ENCODE measurements at regions not wholly inside any gene's neighbourhood (a gene's known extent, or its start where the extent isn't known, plus 50 kb on each side); places are given as distances from the start of the nearest gene placed in this dataset.

GRCh38 chr6:164889980-164890379, 419.4 kb downstream of the C6orf118 start:
- TF ChIP-seq CSRNP3 (CRISPR knock-in tag; IDR thresholded peaks at IDR 0.05), result no peak
- TF ChIP-seq CSDC2 (CRISPR knock-in tag; IDR thresholded peaks at IDR 0.05), result no peak
- no peak for ATAC-seq

GRCh38 chr6:164887660-164888059, 421.7 kb downstream of the C6orf118 start:
- no peak for TF ChIP-seq BACH2 (CRISPR knock-in tag; IDR thresholded peaks at IDR 0.05; ENCODE audit: borderline replicate concordance)
- TF ChIP-seq ZNF70 (CRISPR knock-in tag; IDR thresholded peaks at IDR 0.05), result no peak
- no peak for TF ChIP-seq PATZ1 (CRISPR knock-in tag; IDR thresholded peaks at IDR 0.05; ENCODE audit: borderline replicate concordance)
- no peak for TF ChIP-seq RARB (CRISPR knock-in tag; IDR thresholded peaks at IDR 0.05)
- no peak for TF ChIP-seq TSHZ2 (CRISPR knock-in tag; IDR thresholded peaks at IDR 0.05)
- TF ChIP-seq CSDC2 (CRISPR knock-in tag; IDR thresholded peaks at IDR 0.05), result no peak
- no peak for TF ChIP-seq OSR1 (CRISPR knock-in tag; IDR thresholded peaks at IDR 0.05)
- TF ChIP-seq SNAI2 (CRISPR knock-in tag; IDR thresholded peaks at IDR 0.05), result no peak
- no peak for TF ChIP-seq ESRRG (CRISPR knock-in tag; IDR thresholded peaks at IDR 0.05)
- no peak for TF ChIP-seq ARNTL (CRISPR knock-in tag; IDR thresholded peaks at IDR 0.05; ENCODE audit: borderline replicate concordance, low read depth)
- no peak for TF ChIP-seq TCF4 (CRISPR knock-in tag; IDR thresholded peaks at IDR 0.05; ENCODE audit: borderline replicate concordance)
- no peak for TF ChIP-seq PPARA (CRISPR knock-in tag; IDR thresholded peaks at IDR 0.05; ENCODE audit: borderline replicate concordance)
- no peak for TF ChIP-seq POU6F1 (CRISPR knock-in tag; IDR thresholded peaks at IDR 0.05; ENCODE audit: borderline replicate concordance, low read depth)
- no peak for TF ChIP-seq TOX (CRISPR knock-in tag; IDR thresholded peaks at IDR 0.05; ENCODE audit: borderline replicate concordance)
- TF ChIP-seq ZFP3 (CRISPR knock-in tag; IDR thresholded peaks at IDR 0.05), result no peak
- no peak for TF ChIP-seq ISL1 (CRISPR knock-in tag; IDR thresholded peaks at IDR 0.05)

GRCh38 chr6:164882236-164882635, 427.2 kb downstream of the C6orf118 start:
- ATAC-seq, result no peak
- TF ChIP-seq GLIS3 (CRISPR knock-in tag; IDR thresholded peaks at IDR 0.05) (no peak), CSRNP3 (CRISPR knock-in tag; IDR thresholded peaks at IDR 0.05) (no peak), ARNTL (CRISPR knock-in tag; IDR thresholded peaks at IDR 0.05; ENCODE audit: borderline replicate concordance, low read depth) (no peak), OSR1 (CRISPR knock-in tag; IDR thresholded peaks at IDR 0.05) (no peak), POU6F1 (CRISPR knock-in tag; IDR thresholded peaks at IDR 0.05; ENCODE audit: borderline replicate concordance, low read depth) (no peak), PATZ1 (CRISPR knock-in tag; IDR thresholded peaks at IDR 0.05; ENCODE audit: borderline replicate concordance) (no peak), ZNF70 (CRISPR knock-in tag; IDR thresholded peaks at IDR 0.05) (no peak), ZFP3 (CRISPR knock-in tag; IDR thresholded peaks at IDR 0.05) (no peak), ZNF565 (CRISPR knock-in tag; conservative IDR thresholded peaks at IDR 0.05; ENCODE audit: low read depth) (no peak), TSHZ2 (CRISPR knock-in tag; IDR thresholded peaks at IDR 0.05) (no peak)

More at GRCh38 chr6:164887660-164888059, 421.7 kb downstream of the C6orf118 start:
- ATAC-seq, result no peak

Data from SK-N-SH treated with all-trans-retinoic acid at 6 μM for 48 hours (cell line).